CD4-positive, alpha-beta T cell treated with Interleukin-1 beta for 1 hour (primary cell): ENCODE measurements at regions not wholly inside any gene's neighbourhood (a gene's known extent, or its start where the extent isn't known, plus 50 kb on each side); places are given as distances from the start of the nearest gene placed in this dataset.
"Not testable (repeated sequence)": the region's sequence is repeated elsewhere in the genome, so short reads cannot be mapped to it uniquely, and the experiment has no call there.

Experiments used
- DNase-seq, 2 donors: peaks; one replicate each; pipeline ENCODE4 v3.0.0-alpha.2; 2020 to 2022

- DNase-seq = no peak
These were observed 106.3 kb upstream of the ANKRD28 start for GRCh38 chr3:15903759-15904720.

- no peak for DNase-seq
These were observed 107.3 kb upstream of the ANKRD28 start for GRCh38 chr3:15905041-15905440.

GRCh38 chr3:15907403-15907802, 109.6 kb upstream of the ANKRD28 start:
- not testable (repeated sequence) for DNase-seq

- DNase-seq = no peak
These were observed 121.2 kb upstream of the ANKRD28 start for GRCh38 chr3:15918988-15919387.

GRCh38 chr3:15919971-15920370, 122.2 kb upstream of the ANKRD28 start:
- no peak for DNase-seq

- no peak for DNase-seq
These were observed 126.0 kb upstream of the ANKRD28 start for GRCh38 chr3:15923640-15924405.

- DNase-seq = no peak
These were observed 127.1 kb upstream of the ANKRD28 start for GRCh38 chr3:15924914-15925313.

- no peak for DNase-seq
These were observed 129.1 kb upstream of the ANKRD28 start for GRCh38 chr3:15926871-15927270.

- DNase-seq = no peak
These were observed 130.2 kb upstream of the ANKRD28 start for GRCh38 chr3:15927969-15928368.

GRCh38 chr3:15929944-15930571, 132.3 kb upstream of the ANKRD28 start:
- DNase-seq = no peak

- DNase-seq = no peak
These were observed 134.8 kb upstream of the ANKRD28 start for GRCh38 chr3:15932348-15933300.

GRCh38 chr3:15933439-15934139, 135.8 kb upstream of the ANKRD28 start:
- DNase-seq = no peak

GRCh38 chr3:15934389-15935195, 136.8 kb upstream of the ANKRD28 start:
- no peak for DNase-seq

GRCh38 chr3:15936312-15936711, 138.5 kb upstream of the ANKRD28 start:
- no peak for DNase-seq

GRCh38 chr3:15940641-15941040, 142.9 kb upstream of the ANKRD28 start:
- DNase-seq = no peak

GRCh38 chr3:15941457-15941856, 143.7 kb upstream of the ANKRD28 start:
- DNase-seq = not testable (repeated sequence)

- no peak for DNase-seq
These were observed 144.2 kb upstream of the ANKRD28 start for GRCh38 chr3:15941958-15942357.

GRCh38 chr3:15942462-15942861, 144.7 kb upstream of the ANKRD28 start:
- no peak for DNase-seq

GRCh38 chr3:15942936-15943335, 145.2 kb upstream of the ANKRD28 start:
- no peak for DNase-seq

GRCh38 chr3:15948388-15948787, 150.6 kb upstream of the ANKRD28 start:
- no peak for DNase-seq
